Epithelial cell of esophagus (primary cell): ENCODE measurements at regions not wholly inside any gene's neighbourhood (a gene's known extent, or its start where the extent isn't known, plus 50 kb on each side); places are given as distances from the start of the nearest gene placed in this dataset.

Experiments used
- DNase-seq: peaks from one replicate; pipeline ENCODE4 v3.0.0; 2010; ENCODE audit warnings: low read depth
- H3K4me3 ChIP-seq: 2 replicates; pipeline ENCODE4 v1.5.1; 2011; ENCODE audit warnings: mild to moderate bottlenecking, low read length, control low read depth
- TF ChIP-seq, protein P1 (sequence below): IDR thresholded peaks from 2 replicates; pipeline ENCODE4 v1.5.1; 2011; ENCODE audit warnings: low read depth, mild to moderate bottlenecking, low read length, control low read depth, inconsistent platforms; ENCODE audit not compliant: insufficient read depth; ENCODE audit errors: missing control alignments

DNA sequence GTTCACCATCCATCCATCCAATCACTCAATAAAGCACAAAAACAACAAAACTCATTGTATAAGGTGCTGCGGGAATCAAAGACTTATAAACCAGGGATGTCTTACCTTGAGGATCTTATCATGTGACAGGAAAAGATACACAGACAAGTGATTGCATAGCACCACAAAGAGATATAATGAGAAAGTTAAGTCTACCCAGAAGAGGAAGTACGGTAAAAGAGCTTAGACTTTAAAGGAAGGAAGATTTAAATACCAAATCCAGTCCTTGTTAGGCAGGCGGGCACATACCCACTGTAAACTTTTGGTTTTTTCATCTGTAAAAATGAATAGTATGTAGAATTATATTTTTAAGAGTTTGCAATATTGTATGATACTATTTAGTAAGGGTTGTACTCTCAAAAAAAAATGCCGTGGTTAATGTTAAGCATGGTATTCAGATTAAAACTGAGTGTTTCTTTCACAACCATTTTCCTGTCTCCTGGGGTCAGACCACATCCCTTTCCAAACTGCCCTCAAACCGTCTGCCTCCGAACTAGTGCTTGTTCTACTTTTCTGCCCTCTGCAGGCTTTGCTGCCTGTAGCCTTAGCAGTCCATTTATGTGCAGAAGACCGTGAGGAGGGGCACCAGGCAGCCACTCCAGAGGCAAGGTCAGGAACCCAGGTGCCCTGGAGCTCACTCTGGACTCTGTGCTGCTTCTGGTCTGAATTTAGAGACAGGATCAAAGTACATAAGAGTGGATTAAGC is 179.5 kb upstream of the SYNDIG1 start:
- no peak overlapping the region for H3K4me3 ChIP-seq
- TF ChIP-seq, protein P1, sequence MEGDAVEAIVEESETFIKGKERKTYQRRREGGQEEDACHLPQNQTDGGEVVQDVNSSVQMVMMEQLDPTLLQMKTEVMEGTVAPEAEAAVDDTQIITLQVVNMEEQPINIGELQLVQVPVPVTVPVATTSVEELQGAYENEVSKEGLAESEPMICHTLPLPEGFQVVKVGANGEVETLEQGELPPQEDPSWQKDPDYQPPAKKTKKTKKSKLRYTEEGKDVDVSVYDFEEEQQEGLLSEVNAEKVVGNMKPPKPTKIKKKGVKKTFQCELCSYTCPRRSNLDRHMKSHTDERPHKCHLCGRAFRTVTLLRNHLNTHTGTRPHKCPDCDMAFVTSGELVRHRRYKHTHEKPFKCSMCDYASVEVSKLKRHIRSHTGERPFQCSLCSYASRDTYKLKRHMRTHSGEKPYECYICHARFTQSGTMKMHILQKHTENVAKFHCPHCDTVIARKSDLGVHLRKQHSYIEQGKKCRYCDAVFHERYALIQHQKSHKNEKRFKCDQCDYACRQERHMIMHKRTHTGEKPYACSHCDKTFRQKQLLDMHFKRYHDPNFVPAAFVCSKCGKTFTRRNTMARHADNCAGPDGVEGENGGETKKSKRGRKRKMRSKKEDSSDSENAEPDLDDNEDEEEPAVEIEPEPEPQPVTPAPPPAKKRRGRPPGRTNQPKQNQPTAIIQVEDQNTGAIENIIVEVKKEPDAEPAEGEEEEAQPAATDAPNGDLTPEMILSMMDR: no peak
- no peak for DNase-seq

DNA sequence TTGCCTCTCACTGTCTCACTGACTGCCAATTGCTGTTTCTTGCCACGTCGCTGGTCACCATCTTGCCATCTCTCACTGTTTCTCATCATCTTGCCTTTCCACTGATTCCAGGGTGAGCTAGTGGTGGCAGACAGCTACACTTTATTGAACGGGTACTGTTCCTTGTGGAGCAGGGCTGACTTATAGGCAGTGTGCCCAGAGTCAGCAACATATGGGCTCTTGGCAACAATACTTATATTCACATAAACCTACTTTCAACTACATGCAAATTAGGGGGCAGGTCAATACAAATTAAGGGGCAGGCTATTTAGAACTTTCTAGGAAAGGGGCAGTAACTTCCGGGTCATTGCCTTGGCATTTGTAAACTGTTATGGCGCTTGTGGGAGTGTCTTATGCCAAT is 186.2 kb upstream of the SYNDIG1 start:
- TF ChIP-seq, protein P1: no peak
- no peak overlapping the region for H3K4me3 ChIP-seq
- DNase-seq: no peak

DNA sequence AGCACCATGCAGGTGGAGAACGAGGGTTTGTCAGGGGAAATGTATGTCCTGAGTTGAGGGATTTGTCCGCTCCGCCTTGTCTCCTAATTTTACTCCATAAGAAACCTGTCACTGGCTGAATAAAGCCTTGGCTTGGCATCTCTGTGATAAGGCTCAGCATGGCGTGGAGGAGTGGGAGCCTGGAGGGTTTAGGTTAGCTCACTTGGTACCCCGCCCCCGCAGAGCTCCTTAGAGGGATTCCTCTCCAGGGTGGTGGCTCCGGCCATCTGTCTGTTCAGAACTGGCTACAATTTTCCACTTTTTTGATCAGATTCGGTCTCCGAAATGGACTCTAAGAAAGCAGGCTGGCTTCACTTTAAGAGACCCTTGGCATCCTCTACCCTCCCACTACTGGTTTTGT is 192.2 kb upstream of the SYNDIG1 start:
- DNase-seq: no peak
- H3K4me3 ChIP-seq: no peak overlapping the region
- TF ChIP-seq, protein P1: no peak

DNA sequence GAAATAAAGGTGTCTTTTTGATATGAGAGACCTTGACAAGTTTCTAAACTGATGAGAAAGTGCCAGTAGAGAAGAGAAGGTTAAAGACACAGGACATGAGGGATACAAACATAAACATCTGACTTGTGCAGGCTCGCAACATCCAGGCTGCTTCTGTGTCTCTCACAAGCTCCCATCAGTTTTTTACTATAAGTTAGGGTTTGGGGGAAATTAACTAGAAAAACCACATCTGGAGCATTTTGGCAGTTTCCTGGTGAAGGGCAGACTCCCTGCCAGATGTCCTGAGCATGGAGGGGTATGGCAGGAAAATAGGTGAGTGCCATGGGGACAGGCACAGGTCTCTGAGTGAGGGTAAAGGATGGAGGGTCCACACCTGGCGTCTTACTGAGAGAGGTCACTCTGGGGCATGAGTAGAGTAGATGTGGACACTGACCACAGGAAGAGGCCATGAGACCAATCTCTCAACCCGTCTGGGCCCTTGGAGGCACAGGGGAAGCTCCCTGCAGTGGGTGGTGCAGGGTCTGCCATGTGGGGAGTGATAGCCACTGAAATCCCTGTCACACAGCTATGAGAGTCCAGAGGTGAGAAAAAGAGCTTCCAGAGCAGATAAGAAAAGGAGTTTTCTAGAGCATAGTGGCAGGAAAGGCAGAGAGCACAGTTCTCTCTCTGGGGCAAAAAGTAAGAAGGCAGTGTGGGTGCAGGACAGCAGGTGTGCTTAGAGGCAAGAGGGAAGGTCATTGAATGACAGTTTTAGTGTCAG is 193.3 kb upstream of the SYNDIG1 start:
- TF ChIP-seq, protein P1: no peak
- no peak for DNase-seq
- no peak overlapping the region for H3K4me3 ChIP-seq

DNA sequence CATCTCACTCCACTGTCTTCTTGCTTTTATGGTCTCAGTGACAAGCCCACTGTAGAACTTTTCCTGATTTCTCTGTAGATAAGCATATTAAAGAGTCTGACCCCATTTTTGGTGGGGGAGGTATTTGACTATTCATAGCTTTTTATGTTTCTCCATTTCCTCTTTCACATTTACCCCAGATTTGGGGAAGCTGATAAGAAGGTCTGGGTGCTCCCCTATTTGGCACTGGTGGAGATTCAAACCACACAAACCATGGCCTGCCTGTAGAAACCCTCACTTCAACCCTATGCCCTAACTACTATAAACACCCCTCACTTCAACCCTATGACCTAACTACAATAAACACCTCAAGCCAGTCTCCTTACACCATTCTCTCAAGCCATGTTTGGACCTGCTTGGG is 196.2 kb upstream of the SYNDIG1 start:
- DNase-seq: no peak
- TF ChIP-seq, protein P1: no peak
- no peak overlapping the region for H3K4me3 ChIP-seq

DNA sequence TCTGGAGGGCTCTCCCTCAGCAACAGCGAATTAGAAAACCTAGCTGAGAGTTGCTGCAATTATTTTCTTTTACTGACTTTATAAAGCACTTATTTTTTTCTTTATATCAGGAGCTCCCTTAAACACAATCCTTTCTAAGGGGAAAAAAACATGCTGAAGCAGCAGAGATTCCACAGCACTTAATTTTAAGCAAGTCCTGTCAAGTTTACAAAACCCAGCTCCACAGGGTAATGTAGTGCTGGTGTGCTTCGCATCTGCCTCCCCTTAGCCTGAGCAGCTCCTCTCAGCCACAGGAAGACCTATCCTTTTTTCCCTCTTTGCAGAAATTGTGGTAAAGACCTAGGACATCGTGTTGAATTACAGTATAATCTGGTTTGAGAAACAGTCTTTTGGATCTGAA is 208.1 kb upstream of the SYNDIG1 start:
- H3K4me3 ChIP-seq: no peak overlapping the region
- TF ChIP-seq, protein P1: no peak
- no peak for DNase-seq
